Neural crest cell (in vitro differentiated cells): ENCODE measurements at regions not wholly inside any gene's neighbourhood (a gene's known extent, or its start where the extent isn't known, plus 50 kb on each side); places are given as distances from the start of the nearest gene placed in this dataset.

Source experiments
- DNase-seq: peaks from one replicate; pipeline ENCODE4 v3.0.0; 2021; ENCODE audit warnings: low read depth, mixed read lengths, low spot score
- H3K27ac Mint-ChIP-seq: one replicate; pipeline ENCODE4 v1.8.0; 2021; ENCODE audit warnings: mild to moderate bottlenecking, mixed read lengths; ENCODE audit not compliant: unreplicated experiment
- H3K27me3 Mint-ChIP-seq: 2 replicates; pipeline ENCODE4 v1.8.0; 2021; ENCODE audit warnings: low read depth, mild to moderate bottlenecking, mixed read lengths
- H3K36me3 Mint-ChIP-seq: 2 replicates; pipeline ENCODE4 v1.8.0; 2021; ENCODE audit warnings: low read depth, mild to moderate bottlenecking, mixed read lengths
- H3K4me1 Mint-ChIP-seq: 2 replicates; pipeline ENCODE4 v1.8.0; 2021; ENCODE audit warnings: mixed read lengths
- H3K4me3 Mint-ChIP-seq: one replicate; pipeline ENCODE4 v1.8.0; 2021; ENCODE audit warnings: mild to moderate bottlenecking, mixed read lengths
- H3K9me3 Mint-ChIP-seq: 2 replicates; pipeline ENCODE4 v1.8.0; 2021; ENCODE audit warnings: mixed read lengths
- TF ChIP-seq, protein P1 (sequence below): fragments of 200-600 bp; sonication (generic); conservative IDR thresholded peaks from 2 replicates; pipeline ENCODE4 v1.5.0; 2021; ENCODE audit warnings: antibody characterized with exemption, mild to moderate bottlenecking

DNA sequence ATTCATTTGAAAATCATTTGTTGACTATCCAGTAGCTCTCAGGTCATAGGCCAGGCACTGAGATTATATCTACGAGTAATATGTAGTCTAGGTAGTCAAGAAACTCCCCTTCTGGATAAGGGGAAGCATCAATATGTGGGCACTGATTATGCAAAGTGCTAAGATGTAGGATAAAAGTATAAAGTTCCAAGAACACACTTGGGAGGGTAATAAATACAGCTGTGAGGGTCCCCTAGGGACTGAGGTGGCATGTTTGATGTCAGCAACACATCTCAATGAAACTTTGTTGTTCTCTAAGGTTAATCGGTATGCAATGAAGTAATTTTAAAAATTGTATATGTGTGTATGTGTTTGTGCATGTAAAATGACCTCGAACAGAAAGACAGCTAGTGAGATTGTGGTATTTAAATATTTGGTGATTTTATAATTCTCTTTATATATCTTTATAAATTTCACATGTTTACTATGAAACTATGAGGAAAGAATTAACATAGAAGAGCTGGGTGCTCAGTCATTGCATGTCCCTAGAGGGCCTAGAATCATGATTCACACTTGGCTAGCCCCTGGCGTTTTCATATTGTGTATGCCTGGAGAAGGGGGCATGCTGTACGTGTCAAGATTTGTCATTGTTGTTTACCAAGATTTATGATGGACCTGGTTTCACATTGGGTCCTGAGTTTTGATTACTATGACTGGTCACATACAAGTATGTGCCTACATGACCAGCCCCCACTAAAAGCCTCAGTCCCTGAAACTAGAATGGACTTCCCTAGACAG lies 140.1 kb upstream of the DUSP10 start:
- TF ChIP-seq, protein P1, sequence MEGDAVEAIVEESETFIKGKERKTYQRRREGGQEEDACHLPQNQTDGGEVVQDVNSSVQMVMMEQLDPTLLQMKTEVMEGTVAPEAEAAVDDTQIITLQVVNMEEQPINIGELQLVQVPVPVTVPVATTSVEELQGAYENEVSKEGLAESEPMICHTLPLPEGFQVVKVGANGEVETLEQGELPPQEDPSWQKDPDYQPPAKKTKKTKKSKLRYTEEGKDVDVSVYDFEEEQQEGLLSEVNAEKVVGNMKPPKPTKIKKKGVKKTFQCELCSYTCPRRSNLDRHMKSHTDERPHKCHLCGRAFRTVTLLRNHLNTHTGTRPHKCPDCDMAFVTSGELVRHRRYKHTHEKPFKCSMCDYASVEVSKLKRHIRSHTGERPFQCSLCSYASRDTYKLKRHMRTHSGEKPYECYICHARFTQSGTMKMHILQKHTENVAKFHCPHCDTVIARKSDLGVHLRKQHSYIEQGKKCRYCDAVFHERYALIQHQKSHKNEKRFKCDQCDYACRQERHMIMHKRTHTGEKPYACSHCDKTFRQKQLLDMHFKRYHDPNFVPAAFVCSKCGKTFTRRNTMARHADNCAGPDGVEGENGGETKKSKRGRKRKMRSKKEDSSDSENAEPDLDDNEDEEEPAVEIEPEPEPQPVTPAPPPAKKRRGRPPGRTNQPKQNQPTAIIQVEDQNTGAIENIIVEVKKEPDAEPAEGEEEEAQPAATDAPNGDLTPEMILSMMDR = no peak
- Mint-ChIP-seq H3K4me1 (no peaks in the 10 kb centered on the region), H3K9me3 (no peaks in the 10 kb centered on the region), H3K4me3 (no peak overlapping the region), H3K27ac (no peak overlapping the region), H3K36me3 (no peaks in the 10 kb centered on the region), H3K27me3 (peaks cover 6% of the 10 kb centered on the region)
- no peak for DNase-seq

DNA sequence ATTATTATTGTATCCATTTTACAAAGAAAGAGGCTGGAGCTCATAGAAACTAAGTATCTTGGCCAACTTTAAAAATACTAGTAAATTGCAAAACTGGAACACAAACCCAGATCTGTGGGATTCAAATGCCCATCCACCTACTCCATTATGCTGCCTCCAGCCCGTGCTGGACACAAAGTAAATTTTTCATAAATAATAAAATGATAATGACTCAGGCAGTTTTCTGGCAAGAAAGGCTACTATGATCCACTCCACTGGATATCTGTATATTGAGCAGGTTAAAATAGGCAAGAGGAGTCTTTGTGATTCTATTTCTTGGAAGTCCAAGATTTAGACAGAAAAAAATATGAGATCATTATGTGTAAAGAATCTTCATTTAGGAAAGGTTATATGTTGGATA lies 138.3 kb upstream of the DUSP10 start:
- DNase-seq = no peak
- H3K36me3 Mint-ChIP-seq = no peaks in the 10 kb centered on the region
- H3K4me3 Mint-ChIP-seq = no peak overlapping the region
- no peak overlapping the region for H3K27ac Mint-ChIP-seq
- TF ChIP-seq, protein P1 = no peak
- H3K27me3 Mint-ChIP-seq = peaks cover 6% of the 10 kb centered on the region
- H3K9me3 Mint-ChIP-seq = no peaks in the 10 kb centered on the region
- H3K4me1 Mint-ChIP-seq = no peaks in the 10 kb centered on the region

DNA sequence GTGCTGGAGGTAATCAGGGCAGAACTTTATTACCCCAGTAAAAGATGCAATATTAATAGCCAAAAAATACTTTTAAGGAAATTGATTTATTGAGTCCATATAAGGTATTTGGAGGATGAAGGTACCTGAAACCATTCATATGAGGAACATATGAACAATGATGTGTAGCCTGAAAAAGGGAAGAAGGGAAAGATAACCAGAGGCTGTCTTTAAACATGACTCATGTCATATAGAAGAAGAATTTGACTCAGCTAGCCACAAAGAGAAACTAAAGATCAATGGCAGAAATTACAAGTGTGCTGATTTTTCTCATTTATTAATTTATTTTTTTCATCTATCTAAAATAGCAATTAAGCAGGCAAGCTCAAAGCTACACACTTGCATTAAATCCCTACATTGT lies 136.2 kb upstream of the DUSP10 start:
- H3K4me1 Mint-ChIP-seq = no peaks in the 10 kb centered on the region
- no peak overlapping the region for H3K4me3 Mint-ChIP-seq
- no peaks in the 10 kb centered on the region for H3K36me3 Mint-ChIP-seq
- H3K9me3 Mint-ChIP-seq = no peaks in the 10 kb centered on the region
- TF ChIP-seq, protein P1 = no peak
- no peak for DNase-seq
- H3K27me3 Mint-ChIP-seq = peaks cover 6% of the 10 kb centered on the region
- no peak overlapping the region for H3K27ac Mint-ChIP-seq

DNA sequence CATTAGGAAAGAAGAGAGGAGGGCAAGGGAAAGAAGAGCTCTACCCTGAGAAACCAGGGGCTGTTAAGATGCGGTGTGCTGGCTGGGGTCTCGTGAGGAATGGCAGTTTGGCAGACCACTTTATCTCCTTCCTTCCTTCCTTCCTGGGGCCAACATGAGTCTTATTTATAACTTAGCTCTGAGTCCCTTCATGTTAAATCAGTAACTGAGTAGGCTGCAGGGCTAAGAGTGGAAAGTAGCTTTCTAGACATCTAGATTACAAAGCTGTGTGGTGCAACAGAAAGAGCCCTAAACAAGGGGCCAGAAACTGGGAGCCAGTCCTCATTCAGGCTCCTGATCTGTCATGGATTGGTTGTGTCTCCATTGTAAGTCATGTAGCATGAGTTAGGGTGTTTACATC lies 135.4 kb upstream of the DUSP10 start:
- Mint-ChIP-seq H3K27ac (no peak overlapping the region), H3K9me3 (no peaks in the 10 kb centered on the region), H3K4me3 (no peak overlapping the region), H3K4me1 (no peaks in the 10 kb centered on the region), H3K36me3 (no peaks in the 10 kb centered on the region), H3K27me3 (peaks cover 6% of the 10 kb centered on the region)
- no peak for DNase-seq
- TF ChIP-seq, protein P1 = no peak

DNA sequence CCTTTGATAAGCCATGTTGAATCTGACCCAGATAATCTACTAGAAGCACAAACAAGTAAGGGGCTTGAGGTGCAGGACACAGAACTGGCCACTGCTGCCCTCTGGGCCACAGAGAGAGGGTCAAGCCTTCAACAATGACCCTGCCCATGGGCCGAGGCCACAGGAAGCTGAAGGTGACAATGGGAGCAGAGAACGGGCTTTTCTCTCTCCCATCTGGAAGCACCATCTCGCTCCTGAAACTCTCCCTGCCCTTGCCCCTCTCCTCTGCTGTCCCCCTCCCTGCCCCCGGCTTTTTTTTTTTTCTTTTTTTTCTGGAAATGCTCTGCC lies 133.1 kb upstream of the DUSP10 start:
- peaks cover 6% of the 10 kb centered on the region for H3K27me3 Mint-ChIP-seq
- no peaks in the 10 kb centered on the region for H3K36me3 Mint-ChIP-seq
- no peak overlapping the region for H3K27ac Mint-ChIP-seq
- H3K9me3 Mint-ChIP-seq = no peaks in the 10 kb centered on the region
- DNase-seq = no peak
- H3K4me3 Mint-ChIP-seq = no peak overlapping the region
- TF ChIP-seq, protein P1 = no peak
- no peaks in the 10 kb centered on the region for H3K4me1 Mint-ChIP-seq
